ENCODE measurements at regions not wholly inside any gene's neighbourhood (a gene's known extent, or its start where the extent isn't known, plus 50 kb on each side); places are given as distances from the start of the nearest gene placed in this dataset.

DNA sequence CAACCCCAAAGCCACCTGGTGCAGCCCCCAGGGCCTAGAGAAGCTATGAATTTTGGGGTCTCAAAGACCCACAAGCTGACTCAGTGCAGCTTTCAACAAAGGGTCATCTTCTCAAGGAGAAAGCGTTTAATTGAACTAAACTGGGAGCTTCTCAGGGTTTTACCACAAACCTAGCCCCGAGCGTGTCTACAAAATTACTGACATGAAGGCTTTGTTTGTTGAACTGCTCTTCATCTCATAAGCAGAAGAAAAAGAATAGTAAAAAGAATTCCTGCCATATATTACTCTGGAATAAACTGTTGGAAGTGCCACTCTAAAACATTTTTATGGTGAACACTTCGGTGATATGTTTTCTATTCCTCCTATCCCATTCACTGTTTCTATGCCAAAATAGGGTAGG is 50.8 kb upstream of the INCENP start:
- DNase-seq, result no peak

DNA sequence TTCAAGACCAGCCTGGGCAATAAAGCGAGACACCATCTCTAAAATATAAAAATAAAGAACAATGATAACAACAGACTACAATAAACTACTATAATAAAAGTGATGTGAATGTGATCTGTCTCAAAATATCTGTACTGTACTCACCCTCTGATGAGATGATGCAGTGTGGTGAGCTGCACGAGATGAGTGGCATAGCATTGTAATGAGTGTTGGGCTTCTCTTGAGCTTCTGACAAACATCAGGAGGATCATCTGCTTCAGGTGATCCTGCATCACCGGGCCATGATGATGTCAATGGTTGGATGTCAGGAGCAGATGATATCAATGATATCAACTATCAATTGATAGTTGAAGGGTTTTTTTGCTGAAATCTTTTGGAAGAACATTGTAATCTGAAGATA is 52.4 kb upstream of the INCENP start:
- DNase-seq, result no peak

- DNase-seq, result no peak
These were observed 53.6 kb upstream of the INCENP start for GRCh38 chr11:62069986-62070919.

GRCh38 chr11:62069374-62069773 is 54.4 kb upstream of the INCENP start:
- no peak for DNase-seq

DNA sequence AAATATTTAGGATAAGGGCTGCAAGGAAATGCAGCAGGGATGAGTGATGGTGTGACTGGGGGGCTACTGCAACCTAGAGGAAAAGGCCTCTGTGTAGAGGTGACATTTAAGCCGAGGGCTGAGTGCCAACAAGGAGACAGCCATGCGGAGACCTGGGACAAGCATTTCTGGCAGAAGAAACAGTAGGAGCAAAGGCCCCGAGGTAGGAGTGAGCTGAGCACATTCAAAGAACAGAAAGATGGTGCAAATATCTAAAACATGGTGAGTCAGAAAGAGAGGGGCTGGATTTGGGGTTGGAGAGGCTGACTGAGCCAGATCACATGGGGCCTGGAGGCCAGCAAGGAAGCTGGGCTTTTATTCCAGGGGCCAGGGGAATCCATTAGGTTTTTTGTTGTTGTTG is 55.1 kb upstream of the INCENP start:
- no peak for DNase-seq

DNA sequence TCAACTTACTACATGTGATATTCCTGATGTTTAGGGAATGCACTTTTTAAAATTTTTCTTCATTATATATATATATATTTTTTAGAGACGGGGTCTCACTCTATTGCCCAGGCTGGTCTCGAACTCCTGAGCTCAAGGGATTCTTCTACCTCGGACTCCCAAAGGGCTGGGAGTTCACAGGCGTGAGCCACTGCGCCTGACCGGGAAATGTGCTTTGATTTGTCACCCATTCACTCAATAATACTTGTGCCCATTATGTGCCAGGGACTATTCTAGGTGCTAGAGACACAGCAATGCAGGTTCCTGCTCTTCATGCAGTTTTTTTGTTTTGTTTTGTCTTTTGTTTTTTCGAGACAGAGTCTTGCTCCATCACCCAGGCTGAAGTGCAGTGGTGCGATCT is 56.1 kb upstream of the INCENP start:
- no peak for DNase-seq

DNA sequence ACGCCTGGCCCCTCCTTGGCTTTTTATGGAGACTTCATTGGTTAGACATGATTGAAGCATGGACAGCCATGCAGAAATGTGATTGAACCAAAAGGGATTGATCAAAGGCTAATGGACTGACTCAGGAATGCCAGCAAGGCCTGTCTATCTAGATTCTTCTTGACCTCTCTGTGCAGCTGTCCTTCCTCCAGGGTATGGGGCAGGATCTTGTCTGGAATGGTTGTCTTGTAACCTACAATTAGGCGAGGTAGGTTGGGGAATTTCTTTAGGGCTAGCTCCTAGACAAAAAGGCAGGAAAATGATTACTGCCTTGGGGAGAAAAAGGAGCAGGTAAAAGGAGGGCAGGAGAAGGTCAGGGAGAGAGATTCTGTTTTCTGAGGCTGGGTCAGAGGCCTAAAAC is 59.6 kb upstream of the INCENP start:
- no peak for DNase-seq

- no peak for DNase-seq
These were observed 61.5 kb upstream of the INCENP start for GRCh38 chr11:62062223-62062861.

GRCh38 chr11:62061356-62062222 is 62.2 kb upstream of the INCENP start:
- DNase-seq, result no peak

DNA sequence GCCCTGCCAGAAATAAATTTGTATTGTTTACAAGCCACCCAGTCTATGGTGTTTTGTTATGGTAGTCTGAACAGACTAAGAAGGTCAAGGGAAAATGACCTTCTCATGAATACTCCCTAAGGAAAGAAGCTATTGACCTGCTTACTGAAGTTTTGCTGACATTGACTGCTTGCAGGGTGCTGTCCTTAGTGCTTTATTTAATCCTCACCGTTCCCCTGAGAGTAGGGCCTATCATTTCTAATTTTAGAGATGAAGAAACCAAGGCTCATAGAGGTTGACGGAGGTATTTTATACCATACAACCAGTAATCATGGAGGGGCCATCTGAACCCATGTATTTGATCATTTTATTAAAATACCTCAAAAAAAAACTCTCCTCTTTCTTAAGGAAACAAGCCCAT is 66.7 kb upstream of the INCENP start:
- no peak for DNase-seq

GRCh38 chr11:62055970-62056369 is 67.8 kb upstream of the INCENP start:
- DNase-seq, result no peak

GRCh38 chr11:62054484-62055121 is 69.2 kb upstream of the INCENP start:
- DNase-seq, result peak; percentile 10 to 46

GRCh38 chr11:62054081-62054480 is 69.7 kb upstream of the INCENP start:
- no peak for DNase-seq

GRCh38 chr11:62050716-62051115 is 73.1 kb upstream of the INCENP start:
- DNase-seq, result no peak

- no peak for DNase-seq
These were observed 75.7 kb upstream of the INCENP start for GRCh38 chr11:62048100-62048499.

DNA sequence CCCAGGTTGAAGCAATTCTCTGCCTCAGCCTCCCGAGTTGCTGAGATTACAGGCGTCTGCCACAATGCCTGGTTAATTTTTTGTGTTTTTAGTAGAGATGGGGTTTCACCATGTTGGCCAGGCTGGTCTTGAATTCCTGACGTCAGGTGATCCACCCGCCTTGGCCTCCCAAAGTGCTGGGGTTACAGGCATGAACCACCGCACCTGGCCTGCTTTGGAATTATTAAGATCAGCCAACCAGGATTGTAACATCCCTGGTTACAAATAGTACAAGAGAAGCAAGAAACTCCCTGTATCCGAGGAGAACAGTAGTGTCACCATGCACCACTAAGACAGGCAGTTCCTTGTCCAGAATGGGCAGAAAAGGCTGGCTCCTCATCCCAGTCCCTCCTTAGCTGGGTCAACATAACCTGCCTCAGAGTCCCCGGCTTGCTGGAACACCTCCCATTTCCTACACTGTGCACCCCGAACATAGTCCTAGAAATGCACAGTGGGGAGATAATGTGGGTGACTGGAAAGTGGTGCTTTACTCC is 77.2 kb upstream of the INCENP start:
- no peak for DNase-seq

GRCh38 chr11:62044639-62045121 is 77.2 kb upstream of the FTH1 start:
- DNase-seq, result no peak

- DNase-seq, result no peak
These were observed 67.9 kb upstream of the FTH1 start for GRCh38 chr11:62035293-62035692.

- no peak for DNase-seq
These were observed 66.6 kb upstream of the FTH1 start for GRCh38 chr11:62034036-62034338.

DNA sequence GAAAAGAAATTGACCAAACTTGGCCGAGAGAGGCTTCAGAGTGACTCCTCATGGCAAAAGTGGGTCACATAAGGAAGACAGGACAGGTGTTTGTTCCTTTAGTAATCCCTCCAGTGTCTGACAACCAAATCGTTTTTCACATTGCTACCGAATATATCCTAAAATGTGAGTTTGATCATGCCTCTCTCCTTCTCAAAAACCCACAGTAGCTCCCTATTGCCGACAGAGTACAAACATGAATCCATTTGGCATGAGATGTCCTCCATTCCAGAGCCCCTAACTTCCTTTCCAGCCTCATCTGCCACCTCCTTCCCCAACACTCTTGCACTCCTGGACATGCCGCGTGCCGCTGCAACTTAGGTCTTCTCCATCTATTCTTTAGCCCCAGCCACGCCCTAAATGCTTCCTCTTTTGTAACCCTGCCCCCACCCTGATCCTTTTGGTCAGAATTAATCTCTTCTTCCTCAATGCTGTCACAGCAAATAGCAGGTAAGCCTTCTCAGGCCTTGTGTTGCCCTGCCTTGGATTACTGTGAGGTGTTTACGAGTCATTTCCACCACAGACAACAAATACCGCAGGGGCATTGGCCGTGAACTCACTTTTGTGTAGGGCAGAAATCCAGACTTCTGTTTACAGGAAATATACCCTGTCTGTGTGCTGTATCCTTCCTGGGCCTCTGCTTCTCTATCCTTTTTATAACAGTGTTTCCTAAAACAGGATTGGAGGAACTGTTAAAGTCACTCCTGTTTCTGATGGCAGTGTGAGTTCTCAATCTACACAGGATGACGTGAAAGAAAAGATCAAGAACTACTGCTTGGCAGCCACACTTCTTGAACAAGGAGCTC is 66.0 kb upstream of the FTH1 start:
- DNase-seq, result no peak

- no peak for DNase-seq
These were observed 62.7 kb upstream of the FTH1 start for GRCh38 chr11:62030071-62030684.
